AG10803 (cell line): ENCODE measurements at regions not wholly inside any gene's neighbourhood (a gene's known extent, or its start where the extent isn't known, plus 50 kb on each side); places are given as distances from the start of the nearest gene placed in this dataset.
A peak's percentile ranks its signal among the peaks of the same experiment; 100 is the strongest.

Experiments
- DNase-seq: peaks from one replicate; pipeline ENCODE4 v3.0.0; 2010; ENCODE audit warnings: low read depth
- H3K4me3 ChIP-seq: 2 replicates; pipeline ENCODE4 v1.5.1; 2011; ENCODE audit warnings: mild to moderate bottlenecking, low read length, control low read depth
- CTCF ChIP-seq: conservative IDR thresholded peaks from 2 replicates; pipeline ENCODE4 v1.5.1; 2011; ENCODE audit warnings: mild to moderate bottlenecking, low read length, control low read depth, inconsistent platforms

GRCh38 chr16:10314317-10314716 lies 71.5 kb upstream of the ATF7IP2 start:
- no peak for DNase-seq
- TF ChIP-seq CTCF: no peak
- H3K4me3 ChIP-seq: no peak overlapping the region

GRCh38 chr16:10314811-10315210 lies 71.0 kb upstream of the ATF7IP2 start:
- TF ChIP-seq CTCF: no peak
- no peak overlapping the region for H3K4me3 ChIP-seq
- peak; percentile 5 for DNase-seq

GRCh38 chr16:10317425-10318001 lies 68.3 kb upstream of the ATF7IP2 start:
- DNase-seq: no peak
- H3K4me3 ChIP-seq: no peak overlapping the region
- no peak for TF ChIP-seq CTCF

- DNase-seq: no peak
- no peak for TF ChIP-seq CTCF
- no peak overlapping the region for H3K4me3 ChIP-seq
Measured at GRCh38 chr16:10318798-10319500, 66.9 kb upstream of the ATF7IP2 start.

GRCh38 chr16:10321407-10322387 lies 64.2 kb upstream of the ATF7IP2 start:
- no peak overlapping the region for H3K4me3 ChIP-seq
- no peak for DNase-seq
- TF ChIP-seq CTCF: no peak

- no peak for TF ChIP-seq CTCF
- no peak overlapping the region for H3K4me3 ChIP-seq
- no peak for DNase-seq
Measured at GRCh38 chr16:10322723-10323527, 62.9 kb upstream of the ATF7IP2 start.
